GM21825 (cell line): ENCODE measurements at regions not wholly inside any gene's neighbourhood (a gene's known extent, or its start where the extent isn't known, plus 50 kb on each side); places are given as distances from the start of the nearest gene placed in this dataset.

ENCODE experiments used
- ATAC-seq: cut with Tn5 transposase; IDR thresholded peaks from one replicate; pipeline ENCODE4 v1.9.1; 2021; ENCODE audit warnings: mild to moderate bottlenecking, moderate library complexity; ENCODE audit not compliant: unreplicated experiment

DNA sequence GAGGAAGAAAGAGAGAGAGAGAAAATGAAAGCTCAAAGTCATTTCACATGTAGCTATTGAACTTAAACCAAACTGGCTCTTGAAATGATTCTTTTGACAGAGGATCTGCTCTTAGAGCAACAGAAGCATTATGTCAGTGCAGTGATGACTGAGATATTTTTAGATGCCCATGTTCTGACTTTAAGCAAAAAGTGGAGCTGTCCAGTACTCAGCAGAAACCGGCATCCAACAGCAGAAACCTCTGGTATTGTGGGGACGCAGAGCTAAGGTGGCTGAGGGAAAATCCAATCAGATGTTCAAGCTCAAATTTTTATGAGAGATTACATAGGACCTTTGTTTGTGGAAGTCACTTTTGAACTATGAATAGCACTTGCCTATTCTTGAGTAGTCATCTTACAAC lies 69.8 kb upstream of the ANKFN1 start:
- ATAC-seq: no peak

GRCh38 chr17:56085576-56086267 lies 67.6 kb upstream of the ANKFN1 start:
- no peak for ATAC-seq

DNA sequence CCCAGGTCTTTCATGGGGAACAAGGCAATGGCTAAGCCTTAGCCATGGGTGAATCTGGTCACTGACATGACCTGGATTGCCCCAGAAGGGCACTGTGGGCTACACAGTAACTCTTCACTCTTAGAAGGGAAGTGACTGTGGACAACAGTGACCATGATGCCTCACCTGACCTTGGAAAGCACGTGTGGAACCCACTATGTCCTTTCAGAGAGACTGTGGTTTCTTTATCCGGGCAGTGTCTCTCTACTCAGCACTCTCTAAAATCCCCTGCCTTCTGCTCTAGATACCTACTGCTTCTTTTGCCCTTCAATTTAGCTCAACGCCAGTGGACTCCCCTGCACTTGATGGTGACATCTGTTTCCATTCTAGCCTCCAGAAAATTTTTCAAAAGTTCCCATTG lies 66.1 kb upstream of the ANKFN1 start:
- no peak for ATAC-seq

- ATAC-seq: no peak
These were observed 57.1 kb upstream of the ANKFN1 start for GRCh38 chr17:56096026-56096810.

- no peak for ATAC-seq
These were observed 54.5 kb upstream of the ANKFN1 start for GRCh38 chr17:56098746-56099145.

- no peak for ATAC-seq
These were observed 53.6 kb upstream of the ANKFN1 start for GRCh38 chr17:56099649-56100048.
